CD4-positive, alpha-beta T cell treated with Interleukin-17A for 4 hours (primary cell): ENCODE measurements at regions not wholly inside any gene's neighbourhood (a gene's known extent, or its start where the extent isn't known, plus 50 kb on each side); places are given as distances from the start of the nearest gene placed in this dataset.

Source experiments
- DNase-seq: peaks from one replicate; pipeline ENCODE4 v3.0.0-alpha.2; 2020; ENCODE audit warnings: mixed read lengths

DNA sequence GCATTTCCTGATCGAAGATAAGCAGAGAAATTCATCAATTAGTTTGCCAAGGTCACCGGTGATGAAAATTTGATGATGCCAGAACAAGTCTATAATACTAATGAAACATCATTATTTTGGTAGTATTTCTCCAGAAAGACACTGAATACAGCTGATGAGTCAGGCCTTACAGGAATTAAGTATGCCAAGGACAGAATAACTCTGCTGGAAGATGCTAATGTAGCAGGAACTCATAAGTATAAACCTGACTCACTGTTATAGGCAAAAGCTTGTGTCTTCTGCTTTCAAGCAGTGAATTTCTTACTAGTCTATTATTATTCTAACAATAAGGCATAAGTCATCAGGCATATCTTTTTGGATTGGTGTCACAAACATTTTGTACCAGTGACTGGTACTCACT is 1825.1 kb upstream of the IGFBP7 start:
- no peak for DNase-seq

- DNase-seq, result no peak
Measured at GRCh38 chr4:58936436-58936835, 1826.3 kb upstream of the IGFBP7 start.

- no peak for DNase-seq
Measured at GRCh38 chr4:58940167-58940566, 1830.0 kb upstream of the IGFBP7 start.

DNA sequence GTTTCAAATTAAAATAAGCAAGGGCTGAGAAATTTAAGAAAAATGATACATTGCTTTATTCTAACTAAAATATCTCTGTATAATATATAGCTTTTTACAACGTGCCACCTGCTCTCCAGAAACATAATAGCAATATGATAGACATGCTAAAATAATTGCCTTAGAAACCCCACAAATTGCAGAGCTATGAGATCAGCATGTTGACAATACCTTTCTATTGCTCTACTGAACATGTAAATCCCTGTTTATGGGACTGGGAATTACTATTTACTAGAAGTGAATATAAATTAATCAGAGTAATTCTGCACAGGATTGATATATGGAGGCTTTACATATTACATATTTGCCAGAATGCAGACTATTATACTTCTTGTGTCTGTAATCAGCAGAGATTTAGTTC is 1831.1 kb upstream of the IGFBP7 start:
- no peak for DNase-seq

DNA sequence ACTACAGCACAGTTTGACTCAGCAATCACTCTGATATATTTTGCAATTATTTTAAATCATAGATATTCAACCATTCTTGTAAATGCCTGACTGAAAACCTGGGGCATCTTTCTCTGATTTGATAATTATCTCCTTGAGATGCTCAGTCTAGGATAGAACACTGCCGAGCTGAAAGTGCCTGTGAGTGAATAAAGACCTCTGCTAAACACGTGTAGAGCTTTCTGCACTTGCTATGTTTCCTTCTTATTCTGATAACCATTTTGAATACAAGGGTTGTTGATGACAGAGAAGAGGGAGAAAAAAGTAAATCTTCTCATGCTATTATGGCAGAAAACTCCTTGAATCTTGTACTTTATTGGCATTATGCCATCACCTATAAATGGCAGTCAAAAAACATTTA is 1843.4 kb upstream of the IGFBP7 start:
- DNase-seq, result no peak

GRCh38 chr4:58957711-58958110 is 1847.5 kb upstream of the IGFBP7 start:
- no peak for DNase-seq

- no peak for DNase-seq
Measured at GRCh38 chr4:58961283-58961682, 1851.1 kb upstream of the IGFBP7 start.

- DNase-seq, result no peak
Measured at GRCh38 chr4:58961925-58962324, 1851.7 kb upstream of the IGFBP7 start.

DNA sequence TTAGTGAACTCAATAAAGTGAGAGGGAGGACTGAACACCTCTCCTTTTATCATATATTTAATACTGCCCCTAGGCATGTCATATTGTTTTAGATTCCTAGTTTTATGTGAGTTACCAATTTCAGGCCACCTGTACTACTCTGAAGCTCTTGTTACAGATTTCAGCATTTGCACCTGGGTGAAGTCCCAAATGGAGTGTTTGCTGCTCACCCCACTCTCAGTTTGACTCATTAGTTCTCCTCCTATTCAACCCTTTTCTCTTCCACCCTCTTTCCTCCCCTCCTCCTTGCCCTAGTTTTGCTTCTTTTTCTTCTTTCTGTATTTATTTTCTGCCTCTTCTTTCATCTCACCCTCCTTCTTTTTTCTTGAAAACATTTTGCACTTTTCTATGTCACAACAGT is 1852.2 kb upstream of the IGFBP7 start:
- no peak for DNase-seq

- DNase-seq, result no peak
Measured at GRCh38 chr4:58981828-58982227, 1871.6 kb upstream of the IGFBP7 start.

DNA sequence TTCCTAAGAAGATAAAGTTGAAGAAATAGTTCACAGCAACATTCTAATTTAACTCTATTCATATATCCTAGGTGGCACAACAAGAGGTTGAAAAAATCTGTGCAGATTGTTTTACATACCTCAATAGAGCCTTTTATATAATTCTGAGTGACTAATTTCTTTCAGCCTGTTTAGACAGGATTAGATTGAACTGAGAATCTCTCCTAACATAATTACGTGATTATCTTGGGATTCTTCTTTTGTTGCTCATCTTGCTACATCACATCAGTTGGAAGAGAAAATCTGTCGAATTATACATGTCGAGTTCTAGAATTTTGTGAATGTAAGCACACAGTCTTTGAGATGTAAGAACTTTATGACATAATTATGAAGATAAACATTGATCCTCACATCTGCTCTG is 1873.7 kb upstream of the IGFBP7 start:
- no peak for DNase-seq

DNA sequence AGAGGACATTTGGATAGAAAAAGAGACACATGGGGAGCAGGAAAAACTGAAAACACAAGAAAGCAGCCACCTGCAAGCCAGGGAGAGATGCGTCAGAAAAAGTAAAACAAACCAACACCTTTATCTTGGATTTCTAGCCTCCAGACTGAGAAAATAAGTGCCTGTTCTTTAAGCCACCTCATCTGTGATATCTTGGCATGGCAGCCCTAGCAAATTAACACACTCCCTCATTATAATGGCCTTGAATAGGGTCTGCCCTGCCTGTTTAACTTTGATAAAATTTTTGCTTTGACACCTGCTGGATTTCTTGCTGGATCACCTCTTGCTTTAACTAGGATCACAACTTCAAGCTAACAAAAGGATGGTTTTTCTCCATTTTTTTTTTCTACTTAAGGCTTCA is 1892.0 kb upstream of the IGFBP7 start:
- DNase-seq, result no peak

- no peak for DNase-seq
Measured at GRCh38 chr4:59024257-59024656, 1914.1 kb upstream of the IGFBP7 start.

DNA sequence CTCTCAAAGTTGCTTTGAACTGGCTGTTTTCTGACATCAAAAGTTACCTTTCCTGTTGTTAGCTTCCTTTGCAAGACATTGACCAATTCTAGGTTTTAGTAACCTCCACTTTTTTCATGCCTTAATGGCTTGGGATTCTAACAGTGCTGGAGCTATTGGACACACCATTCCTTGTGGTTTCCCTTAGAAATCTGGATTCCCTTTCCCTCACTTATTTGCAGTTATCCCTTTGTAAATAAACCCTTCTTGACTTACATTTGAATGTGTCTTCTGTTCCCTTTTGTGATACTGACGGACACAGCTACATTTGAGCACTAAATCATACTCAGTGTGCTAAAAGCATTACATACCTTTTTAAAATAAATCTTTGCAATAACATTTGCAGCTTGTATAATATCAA is 1927.6 kb upstream of the IGFBP7 start:
- DNase-seq, result no peak

DNA sequence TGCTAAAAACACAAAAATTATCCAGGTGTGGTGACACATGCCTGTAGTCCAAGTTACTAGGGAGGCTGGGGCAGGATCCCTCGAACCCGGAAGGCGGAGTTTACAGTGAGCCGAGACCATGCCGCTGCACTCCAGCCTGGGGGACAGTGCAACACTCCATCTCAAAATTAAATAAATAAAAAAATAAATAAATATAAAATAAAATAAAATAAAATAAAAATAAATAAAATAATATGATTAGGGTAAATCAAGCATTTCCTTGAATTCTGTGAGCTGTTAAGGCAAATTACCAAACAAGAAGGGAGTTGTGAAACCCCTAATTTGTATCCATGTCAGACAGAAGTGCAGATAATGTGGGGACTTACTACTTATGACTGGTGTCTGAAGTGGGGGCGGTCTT is 1928.9 kb upstream of the IGFBP7 start:
- DNase-seq, result no peak

GRCh38 chr4:59044286-59044900 is 1934.2 kb upstream of the IGFBP7 start:
- DNase-seq, result no peak

DNA sequence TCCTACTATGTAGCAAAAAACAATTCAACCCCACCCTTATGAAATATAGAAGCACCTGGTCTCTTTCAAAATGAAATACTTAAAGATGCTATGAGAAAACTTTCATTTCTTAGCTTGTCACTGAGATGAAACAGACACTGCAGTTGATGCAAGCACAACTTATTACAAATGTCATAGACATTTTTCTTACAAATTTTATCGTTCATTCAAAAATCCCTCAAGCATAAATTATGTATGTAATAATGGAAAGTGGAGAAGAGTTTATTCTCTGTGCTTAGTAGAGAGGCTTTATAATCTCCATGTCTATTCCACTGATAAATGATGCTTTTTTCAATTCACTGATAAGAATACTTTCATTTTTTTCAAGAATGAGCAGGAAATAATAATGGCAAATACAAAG is 1943.9 kb upstream of the IGFBP7 start:
- DNase-seq, result no peak

- no peak for DNase-seq
Measured at GRCh38 chr4:59057804-59058203, 1947.6 kb upstream of the IGFBP7 start.

- no peak for DNase-seq
Measured at GRCh38 chr4:59058543-59058942, 1948.4 kb upstream of the IGFBP7 start.

GRCh38 chr4:59060002-59060846 is 1950.0 kb upstream of the IGFBP7 start:
- no peak for DNase-seq

GRCh38 chr4:59060895-59061294 is 1950.7 kb upstream of the IGFBP7 start:
- DNase-seq, result no peak

- no peak for DNase-seq
Measured at GRCh38 chr4:59063015-59063720, 1953.0 kb upstream of the IGFBP7 start.

- no peak for DNase-seq
Measured at GRCh38 chr4:59068722-59069418, 1958.7 kb upstream of the IGFBP7 start.
